Muscle layer of colon (tissue), 2 donors: ENCODE measurements at regions not wholly inside any gene's neighbourhood (a gene's known extent, or its start where the extent isn't known, plus 50 kb on each side); places are given as distances from the start of the nearest gene placed in this dataset.

Experiments used
- H3K27ac ChIP-seq: one replicate; pipeline ENCODE4 v1.7.0; 2013; ENCODE audit warnings: low read depth, mild to moderate bottlenecking, low read length, moderate library complexity
- H3K27me3 ChIP-seq, 2 donors: one replicate each; pipeline ENCODE4 v1.7.0; 2013; ENCODE audit warnings: low read length in 2 of 2, mild to moderate bottlenecking in 2 of 2; ENCODE audit not compliant: insufficient read depth in 2 of 2, control insufficient read depth in 1 of 2
- H3K36me3 ChIP-seq: one replicate; pipeline ENCODE4 v1.7.0; 2013; ENCODE audit warnings: mild to moderate bottlenecking, low read length; ENCODE audit not compliant: insufficient read depth
- H3K4me1 ChIP-seq: one replicate; pipeline ENCODE4 v1.7.0; 2013; ENCODE audit warnings: mild to moderate bottlenecking, low read length; ENCODE audit not compliant: insufficient read depth
- H3K4me3 ChIP-seq, 2 donors: one replicate each; pipeline ENCODE4 v1.7.0; 2013; ENCODE audit warnings: low read length in 2 of 2, low read depth in 1 of 2, mild to moderate bottlenecking in 1 of 2, moderate library complexity in 1 of 2
- H3K9ac ChIP-seq: one replicate; pipeline ENCODE4 v1.7.0; 2013; ENCODE audit warnings: low read length
- H3K9me3 ChIP-seq: one replicate; pipeline ENCODE4 v1.7.0; 2013; ENCODE audit warnings: mild to moderate bottlenecking, low read length
- donor health status: abdominal sarcoma.
- donor health status: Adenocarcinoma of cecum.

- H3K4me1 ChIP-seq, result peaks cover 13% of the 10 kb centered on the region
- H3K4me3 ChIP-seq, result no peak overlapping the region
- no peak overlapping the region for H3K9ac ChIP-seq
- H3K27ac ChIP-seq, result no peak overlapping the region
- H3K9me3 ChIP-seq, result no peaks in the 10 kb centered on the region
- H3K36me3 ChIP-seq, result no peaks in the 10 kb centered on the region
- H3K27me3 ChIP-seq, result no peaks in the 10 kb centered on the region
Measured at GRCh38 chr2:19757586-19757985, 144.2 kb downstream of the TTC32 start.

- no peak overlapping the region for H3K27ac ChIP-seq
- H3K4me1 ChIP-seq, result peaks cover 5% of the 10 kb centered on the region
- H3K4me3 ChIP-seq, result no peak overlapping the region
- no peaks in the 10 kb centered on the region for H3K36me3 ChIP-seq
- no peaks in the 10 kb centered on the region for H3K27me3 ChIP-seq
- H3K9ac ChIP-seq, result no peak overlapping the region
- H3K9me3 ChIP-seq, result no peaks in the 10 kb centered on the region
Measured at GRCh38 chr2:19754907-19755306, 146.9 kb downstream of the TTC32 start.

GRCh38 chr2:19753818-19754217, 148.0 kb downstream of the TTC32 start:
- peaks cover 5% of the 10 kb centered on the region for H3K4me1 ChIP-seq
- no peaks in the 10 kb centered on the region for H3K36me3 ChIP-seq

GRCh38 chr2:19753314-19753713, 148.5 kb downstream of the TTC32 start:
- Histone ChIP-seq H3K27ac (no peak overlapping the region), H3K9ac (no peak overlapping the region), H3K4me1 (no peaks in the 10 kb centered on the region), H3K27me3 (no peaks in the 10 kb centered on the region), H3K9me3 (no peaks in the 10 kb centered on the region), H3K36me3 (no peaks in the 10 kb centered on the region), H3K4me3 (no peak overlapping the region)

More at GRCh38 chr2:19753818-19754217, 148.0 kb downstream of the TTC32 start:
- H3K9ac ChIP-seq, result no peak overlapping the region
- H3K9me3 ChIP-seq, result no peaks in the 10 kb centered on the region
- H3K27ac ChIP-seq, result no peak overlapping the region
- H3K27me3 ChIP-seq, result no peaks in the 10 kb centered on the region
- H3K4me3 ChIP-seq, result no peak overlapping the region

GRCh38 chr2:19752500-19752899, 149.3 kb downstream of the TTC32 start:
- H3K9me3 ChIP-seq, result no peaks in the 10 kb centered on the region
- no peak overlapping the region for H3K4me3 ChIP-seq
- no peak overlapping the region for H3K9ac ChIP-seq
- no peak overlapping the region for H3K27ac ChIP-seq
- H3K36me3 ChIP-seq, result no peaks in the 10 kb centered on the region
- H3K27me3 ChIP-seq, result no peaks in the 10 kb centered on the region
- H3K4me1 ChIP-seq, result no peaks in the 10 kb centered on the region

GRCh38 chr2:19751631-19752030, 150.2 kb downstream of the TTC32 start:
- H3K9me3 ChIP-seq, result no peaks in the 10 kb centered on the region
- H3K4me1 ChIP-seq, result no peaks in the 10 kb centered on the region
- no peak overlapping the region for H3K9ac ChIP-seq
- no peak overlapping the region for H3K4me3 ChIP-seq
- H3K27ac ChIP-seq, result no peak overlapping the region
- H3K36me3 ChIP-seq, result no peaks in the 10 kb centered on the region
- H3K27me3 ChIP-seq, result no peaks in the 10 kb centered on the region

- Histone ChIP-seq H3K4me3 (no peak overlapping the region), H3K9me3 (no peaks in the 10 kb centered on the region), H3K9ac (no peak overlapping the region), H3K27ac (no peak overlapping the region), H3K4me1 (no peaks in the 10 kb centered on the region), H3K36me3 (no peaks in the 10 kb centered on the region), H3K27me3 (no peaks in the 10 kb centered on the region)
Measured at GRCh38 chr2:19750136-19750535, 151.6 kb downstream of the TTC32 start.

- H3K4me3 ChIP-seq, result no peak overlapping the region
- no peak overlapping the region for H3K9ac ChIP-seq
- H3K27me3 ChIP-seq, result no peaks in the 10 kb centered on the region
- no peak overlapping the region for H3K27ac ChIP-seq
- no peaks in the 10 kb centered on the region for H3K36me3 ChIP-seq
- no peaks in the 10 kb centered on the region for H3K9me3 ChIP-seq
- H3K4me1 ChIP-seq, result no peaks in the 10 kb centered on the region
Measured at GRCh38 chr2:19749507-19749836, 152.3 kb downstream of the TTC32 start.

- H3K36me3 ChIP-seq, result no peaks in the 10 kb centered on the region
Measured at GRCh38 chr2:19748711-19749506, 152.9 kb downstream of the TTC32 start.

GRCh38 chr2:19748073-19748375, 153.8 kb downstream of the TTC32 start:
- no peaks in the 10 kb centered on the region for H3K36me3 ChIP-seq
- H3K4me3 ChIP-seq, result no peak overlapping the region
- H3K9ac ChIP-seq, result no peak overlapping the region
- no peak overlapping the region for H3K27ac ChIP-seq
- H3K9me3 ChIP-seq, result no peaks in the 10 kb centered on the region
- no peaks in the 10 kb centered on the region for H3K27me3 ChIP-seq
- no peaks in the 10 kb centered on the region for H3K4me1 ChIP-seq

More at GRCh38 chr2:19748711-19749506, 152.9 kb downstream of the TTC32 start:
- no peak overlapping the region for H3K4me3 ChIP-seq
- H3K9ac ChIP-seq, result no peak overlapping the region
- no peaks in the 10 kb centered on the region for H3K9me3 ChIP-seq
- no peak overlapping the region for H3K27ac ChIP-seq
- H3K27me3 ChIP-seq, result no peaks in the 10 kb centered on the region
- no peaks in the 10 kb centered on the region for H3K4me1 ChIP-seq

GRCh38 chr2:19747310-19748072, 154.3 kb downstream of the TTC32 start:
- no peak overlapping the region for H3K27ac ChIP-seq
- no peaks in the 10 kb centered on the region for H3K4me1 ChIP-seq
- H3K9me3 ChIP-seq, result no peaks in the 10 kb centered on the region

More at GRCh38 chr2:19747310-19748072, 154.3 kb downstream of the TTC32 start:
- H3K4me3 ChIP-seq, result no peak overlapping the region
- no peaks in the 10 kb centered on the region for H3K36me3 ChIP-seq
- no peak overlapping the region for H3K9ac ChIP-seq
- H3K27me3 ChIP-seq, result no peaks in the 10 kb centered on the region
